ENCODE measurements at regions not wholly inside any gene's neighbourhood (a gene's known extent, or its start where the extent isn't known, plus 50 kb on each side); places are given as distances from the start of the nearest gene placed in this dataset.

DNA sequence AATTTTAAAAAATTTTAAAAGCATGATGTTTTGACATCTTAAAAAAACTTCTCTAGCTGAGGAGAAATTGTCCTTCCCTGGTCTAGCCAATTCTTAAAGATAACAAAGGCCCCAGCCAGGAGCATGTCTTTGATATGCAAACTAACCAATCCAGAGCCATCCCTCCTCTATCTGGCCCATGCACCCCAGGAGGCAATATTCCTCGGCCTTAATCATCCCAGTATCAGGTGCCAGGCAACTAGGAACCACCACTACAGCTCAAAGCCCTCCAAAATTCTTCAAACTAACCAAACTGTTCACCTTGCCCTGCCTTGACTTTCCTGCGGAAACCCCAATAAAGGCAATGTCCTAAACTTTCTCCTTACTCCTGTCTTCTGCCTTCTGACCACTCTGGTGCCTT, 97.8 kb upstream of the USP9X start:
- no peak for TF ChIP-seq CTCF (IDR thresholded peaks at IDR 0.05)
- TF ChIP-seq POLR2A (IDR thresholded peaks at IDR 0.05), result no peak

All from thyroid gland (tissue), 4 donors.